GM12872 (cell line): ENCODE measurements at regions not wholly inside any gene's neighbourhood (a gene's known extent, or its start where the extent isn't known, plus 50 kb on each side); places are given as distances from the start of the nearest gene placed in this dataset.

ENCODE experiments used
- TF ChIP-seq, protein P1 (sequence below): IDR thresholded peaks from 3 replicates; pipeline ENCODE4 v1.5.1; 2011; ENCODE audit warnings: low read depth, mild to moderate bottlenecking, low read length, moderate library complexity; ENCODE audit not compliant: insufficient read depth

DNA sequence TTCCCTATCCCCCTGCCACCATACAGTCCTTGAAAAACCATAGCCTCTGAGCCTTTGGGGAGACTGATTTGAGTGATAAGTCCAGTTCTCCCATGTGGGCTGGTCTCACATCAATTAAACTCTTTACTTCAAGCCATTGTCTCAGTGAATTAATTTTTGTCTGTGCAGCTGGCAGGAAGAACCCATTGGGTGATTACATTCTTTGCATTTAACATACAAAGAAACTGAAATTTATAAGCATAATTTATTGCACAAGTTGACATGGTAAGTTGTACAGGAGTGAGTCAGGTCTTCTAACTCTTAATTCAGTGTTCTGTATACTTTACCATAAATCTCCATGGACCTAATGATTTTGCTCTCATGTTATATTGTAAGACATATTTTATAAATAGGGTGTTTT is 1613.0 kb upstream of the LRRTM3 start:
- TF ChIP-seq, protein P1, sequence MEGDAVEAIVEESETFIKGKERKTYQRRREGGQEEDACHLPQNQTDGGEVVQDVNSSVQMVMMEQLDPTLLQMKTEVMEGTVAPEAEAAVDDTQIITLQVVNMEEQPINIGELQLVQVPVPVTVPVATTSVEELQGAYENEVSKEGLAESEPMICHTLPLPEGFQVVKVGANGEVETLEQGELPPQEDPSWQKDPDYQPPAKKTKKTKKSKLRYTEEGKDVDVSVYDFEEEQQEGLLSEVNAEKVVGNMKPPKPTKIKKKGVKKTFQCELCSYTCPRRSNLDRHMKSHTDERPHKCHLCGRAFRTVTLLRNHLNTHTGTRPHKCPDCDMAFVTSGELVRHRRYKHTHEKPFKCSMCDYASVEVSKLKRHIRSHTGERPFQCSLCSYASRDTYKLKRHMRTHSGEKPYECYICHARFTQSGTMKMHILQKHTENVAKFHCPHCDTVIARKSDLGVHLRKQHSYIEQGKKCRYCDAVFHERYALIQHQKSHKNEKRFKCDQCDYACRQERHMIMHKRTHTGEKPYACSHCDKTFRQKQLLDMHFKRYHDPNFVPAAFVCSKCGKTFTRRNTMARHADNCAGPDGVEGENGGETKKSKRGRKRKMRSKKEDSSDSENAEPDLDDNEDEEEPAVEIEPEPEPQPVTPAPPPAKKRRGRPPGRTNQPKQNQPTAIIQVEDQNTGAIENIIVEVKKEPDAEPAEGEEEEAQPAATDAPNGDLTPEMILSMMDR, result no peak

DNA sequence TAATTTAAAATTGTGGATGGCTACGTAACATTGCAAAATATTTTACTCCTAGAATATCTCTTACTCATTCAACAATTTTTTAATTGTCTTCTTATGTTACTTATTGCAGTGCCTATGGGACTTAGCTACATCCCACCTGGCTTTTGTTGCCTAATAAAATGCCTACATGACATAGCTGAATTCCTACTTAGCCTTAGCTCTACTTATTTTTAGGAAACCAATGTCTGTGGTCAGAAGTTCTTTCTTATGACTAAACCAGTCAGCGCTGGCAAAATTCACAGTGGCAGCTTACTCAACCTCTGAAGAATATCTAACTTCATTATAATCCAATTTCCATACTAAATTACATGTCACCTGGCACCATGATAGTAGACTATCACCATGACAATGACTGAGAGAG is 1612.4 kb upstream of the LRRTM3 start:
- TF ChIP-seq, protein P1, result no peak

DNA sequence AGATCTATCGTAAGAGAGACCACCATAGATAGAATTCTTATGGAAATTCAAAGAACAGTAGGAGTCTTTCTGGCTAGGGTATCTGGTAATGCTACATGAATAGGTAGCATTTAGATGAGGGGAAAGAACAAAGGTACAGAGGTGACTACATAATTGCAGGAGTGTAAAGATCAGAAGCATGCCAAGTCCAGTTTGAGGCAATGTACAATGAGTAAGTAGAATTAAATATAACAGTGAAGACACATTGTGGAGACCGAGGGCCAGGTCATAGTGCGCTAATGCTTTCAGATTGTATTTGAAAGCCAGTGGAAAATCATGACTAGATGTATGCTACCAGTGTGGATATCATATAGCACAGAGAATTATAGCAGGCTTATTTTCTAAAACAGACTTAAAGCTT is 1611.6 kb upstream of the LRRTM3 start:
- TF ChIP-seq, protein P1, result no peak

DNA sequence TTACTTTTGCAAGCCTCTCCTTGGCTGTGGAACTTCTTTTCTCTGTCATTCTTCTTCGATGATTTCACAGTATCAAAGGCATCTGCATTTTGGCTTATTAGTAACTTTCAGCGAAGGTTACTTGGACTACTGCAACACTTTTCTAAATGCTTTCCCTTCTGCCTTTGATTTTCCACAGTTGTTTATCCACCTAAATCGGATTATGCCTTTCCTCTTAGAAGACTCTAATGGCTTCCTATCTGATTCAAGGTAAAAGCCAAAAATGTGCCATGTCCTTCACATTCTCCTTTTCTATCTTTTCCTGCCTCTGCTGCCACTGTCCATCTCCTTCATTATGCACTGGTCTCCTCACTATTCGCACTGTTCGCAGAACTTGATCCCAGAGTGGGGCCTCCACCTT is 1606.3 kb upstream of the LRRTM3 start:
- TF ChIP-seq, protein P1, result no peak

DNA sequence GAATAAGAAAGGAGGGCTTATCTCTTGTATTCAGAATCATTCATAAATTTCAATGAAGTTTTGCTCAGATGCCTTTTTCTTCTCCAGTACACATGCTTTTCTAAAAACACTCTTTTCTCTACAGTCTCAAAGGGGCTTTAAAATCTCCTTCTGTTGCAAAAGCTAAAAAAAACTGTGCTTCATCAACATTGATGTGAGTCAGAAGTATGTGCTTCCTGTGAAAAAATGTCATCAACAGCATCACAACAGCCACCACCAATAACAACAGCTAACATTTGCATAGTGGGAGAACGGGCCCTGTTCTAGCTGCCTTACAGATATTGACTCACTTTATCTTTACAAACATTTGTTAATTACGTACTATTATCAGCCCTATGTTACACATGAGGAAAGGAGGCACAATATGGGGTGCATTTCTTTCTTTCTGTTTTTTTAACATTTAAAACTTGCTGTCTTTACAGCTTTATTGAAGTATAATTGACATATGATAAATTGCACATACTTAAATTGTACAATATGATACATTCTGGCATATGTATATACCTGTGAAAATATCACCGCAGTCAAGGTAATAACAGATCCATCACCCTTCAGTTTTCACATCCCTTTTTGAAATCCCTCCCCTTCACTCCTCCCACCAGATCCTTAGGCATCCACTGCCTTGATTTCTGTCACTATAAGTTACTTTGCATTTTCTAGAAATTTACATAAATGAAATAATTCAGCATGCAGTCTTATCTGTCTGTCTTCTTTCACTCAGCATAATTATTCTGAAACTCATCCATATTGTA is 1605.4 kb upstream of the LRRTM3 start:
- TF ChIP-seq, protein P1, result no peak

DNA sequence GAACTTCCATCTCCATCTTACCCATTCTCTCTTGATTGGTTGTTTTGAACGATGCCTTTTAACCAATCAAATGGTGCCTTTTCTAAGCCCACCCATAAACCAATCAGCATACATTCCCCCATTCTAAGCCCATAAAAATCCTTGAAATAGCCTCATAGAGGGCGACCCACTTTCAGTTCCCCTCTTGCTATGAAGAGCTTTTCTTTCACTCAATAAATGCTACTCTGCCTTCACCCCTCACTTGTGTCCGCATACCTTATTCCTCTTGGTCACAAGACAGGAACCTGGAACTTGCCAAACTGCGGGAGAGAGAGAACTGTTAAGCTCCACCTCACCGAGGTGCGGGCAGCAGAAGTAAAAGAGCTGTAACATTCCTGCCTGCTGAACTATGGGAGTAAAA is 1602.0 kb upstream of the LRRTM3 start:
- TF ChIP-seq, protein P1, result no peak

DNA sequence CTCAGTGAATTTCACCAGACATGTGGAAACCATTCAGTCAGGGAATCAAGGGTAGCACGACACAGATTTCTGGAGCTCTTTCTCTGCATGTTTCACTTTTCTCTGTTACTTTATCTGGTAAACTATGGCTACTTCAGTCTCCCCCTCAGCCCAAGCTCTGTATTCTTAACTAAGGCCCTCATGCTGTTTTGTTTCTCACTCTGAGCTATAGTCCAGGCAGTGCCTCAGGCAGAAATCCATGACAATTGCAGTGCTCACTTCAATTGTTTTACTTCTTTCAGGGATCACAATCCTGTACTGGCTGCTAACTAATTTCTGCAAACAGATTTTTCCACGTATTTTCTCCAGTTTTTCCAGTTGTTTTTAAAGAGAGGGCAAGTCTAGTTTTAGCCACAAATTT is 1599.9 kb upstream of the LRRTM3 start:
- TF ChIP-seq, protein P1, result no peak
